H9 (cell line): ENCODE measurements at regions not wholly inside any gene's neighbourhood (a gene's known extent, or its start where the extent isn't known, plus 50 kb on each side); places are given as distances from the start of the nearest gene placed in this dataset.

Experiments used
- DNase-seq: peaks from one replicate; pipeline ENCODE4 v3.0.0-alpha.2; 2017
- H2AFZ ChIP-seq: one replicate; pipeline ENCODE4 v1.6.1; 2013; ENCODE audit warnings: mild to moderate bottlenecking, low read length, control low read depth, moderate library complexity
- H2AK5ac ChIP-seq: 2 replicates; pipeline ENCODE4 v1.6.1; 2013; ENCODE audit warnings: low read length, control low read depth, mixed read lengths; ENCODE audit not compliant: insufficient read length
- H2BK120ac ChIP-seq: one replicate; pipeline ENCODE4 v1.6.1; 2013; ENCODE audit warnings: low read depth, mild to moderate bottlenecking, low read length, control low read depth, inconsistent platforms; ENCODE audit not compliant: poor library complexity, severe bottlenecking
- H2BK12ac ChIP-seq: 2 replicates; pipeline ENCODE4 v1.6.1; 2013; ENCODE audit warnings: low read length, control low read depth, mixed read lengths, low read depth; ENCODE audit not compliant: insufficient read length
- H2BK15ac ChIP-seq: 2 replicates; pipeline ENCODE4 v1.6.1; 2013; ENCODE audit warnings: low read depth, low read length, control low read depth
- H2BK20ac ChIP-seq: one replicate; pipeline ENCODE4 v1.6.1; 2013; ENCODE audit warnings: low read depth, mild to moderate bottlenecking, low read length, control low read depth, inconsistent platforms; ENCODE audit not compliant: poor library complexity, severe bottlenecking
- H2BK5ac ChIP-seq: 2 replicates; pipeline ENCODE4 v1.6.1; 2013; ENCODE audit warnings: low read length, control low read depth, mixed read lengths; ENCODE audit not compliant: insufficient read length
- H3K14ac ChIP-seq: 2 replicates; pipeline ENCODE4 v1.6.1; 2013; ENCODE audit warnings: low read length, control low read depth; ENCODE audit not compliant: insufficient read depth
- H3K18ac ChIP-seq: 2 replicates; pipeline ENCODE4 v1.6.1; 2013; ENCODE audit warnings: low read depth, mild to moderate bottlenecking, mixed read lengths, low read length, control low read depth; ENCODE audit not compliant: insufficient read length
- H3K23ac ChIP-seq: 2 replicates; pipeline ENCODE4 v1.6.1; 2013; ENCODE audit warnings: low read length, control low read depth, mixed read lengths, low read depth; ENCODE audit not compliant: insufficient read length
- H3K23me2 ChIP-seq: 2 replicates; pipeline ENCODE4 v1.6.1; 2013; ENCODE audit warnings: low read depth, mild to moderate bottlenecking, mixed read lengths, low read length, control low read depth; ENCODE audit not compliant: insufficient read length, poor library complexity, severe bottlenecking
- H3K27ac ChIP-seq: 2 replicates; pipeline ENCODE4 v1.5.1; 2013; ENCODE audit warnings: low read length, control low read depth, mixed read lengths, low read depth; ENCODE audit not compliant: insufficient read length
- H3K27me3 ChIP-seq: 2 replicates; pipeline ENCODE4 v1.6.1; 2013; ENCODE audit warnings: low read length, control low read depth, inconsistent platforms; ENCODE audit not compliant: insufficient read depth
- H3K4ac ChIP-seq: 2 replicates; pipeline ENCODE4 v1.6.1; 2013; ENCODE audit warnings: low read depth, mild to moderate bottlenecking, control low read depth, inconsistent platforms, low read length, moderate library complexity
- H3K4me1 ChIP-seq: 2 replicates; pipeline ENCODE4 v1.6.1; 2013; ENCODE audit warnings: low read length, control low read depth, inconsistent platforms; ENCODE audit not compliant: insufficient read depth
- H3K4me2 ChIP-seq: 2 replicates; pipeline ENCODE4 v1.6.1; 2013; ENCODE audit warnings: low read length, control low read depth, mixed read lengths; ENCODE audit not compliant: insufficient read length, insufficient read depth
- H3K56ac ChIP-seq: 2 replicates; pipeline ENCODE4 v1.6.1; 2013; ENCODE audit warnings: low read depth, mild to moderate bottlenecking, mixed read lengths, low read length, control low read depth; ENCODE audit not compliant: insufficient read length
- H3K79me1 ChIP-seq: 2 replicates; pipeline ENCODE4 v1.6.1; 2013; ENCODE audit warnings: low read depth, mild to moderate bottlenecking, moderate library complexity, low read length, control low read depth, inconsistent platforms; ENCODE audit not compliant: insufficient read depth, poor library complexity, severe bottlenecking
- H3K79me2 ChIP-seq: 2 replicates; pipeline ENCODE4 v1.6.1; 2013; ENCODE audit warnings: low read length, control low read depth, inconsistent platforms; ENCODE audit not compliant: insufficient read depth
- H3K9ac ChIP-seq: 2 replicates; pipeline ENCODE4 v1.6.1; 2013; ENCODE audit warnings: low read length, control low read depth, mixed read lengths; ENCODE audit not compliant: insufficient read length; ENCODE audit errors: extremely low read depth
- H3K9me3 ChIP-seq: one replicate; pipeline ENCODE4 v1.6.1; 2013; ENCODE audit warnings: low read depth, low read length, inconsistent platforms; ENCODE audit not compliant: control insufficient read depth
- H3T11ph ChIP-seq: one replicate; pipeline ENCODE4 v1.6.1; 2013; ENCODE audit warnings: mild to moderate bottlenecking, low read length, control low read depth, inconsistent platforms
- H4K20me1 ChIP-seq: one replicate; pipeline ENCODE4 v1.6.1; 2013; ENCODE audit not compliant: control insufficient read depth, insufficient read length, insufficient read depth
- H4K5ac ChIP-seq: 2 replicates; pipeline ENCODE4 v1.6.1; 2013; ENCODE audit warnings: low read depth, mild to moderate bottlenecking, mixed read lengths, low read length, control low read depth; ENCODE audit not compliant: insufficient read length
- H4K8ac ChIP-seq: replicated peaks from 2 replicates; pipeline ENCODE4 v1.6.1; 2013; ENCODE audit warnings: low read length, control low read depth, mixed read lengths, low read depth; ENCODE audit not compliant: insufficient read length
- H4K91ac ChIP-seq: 2 replicates; pipeline ENCODE4 v1.6.1; 2013; ENCODE audit warnings: low read depth, mild to moderate bottlenecking, moderate library complexity, mixed read lengths, low read length, control low read depth; ENCODE audit not compliant: insufficient read length
- H3K27ac Mint-ChIP-seq, 3 experiments: 2 replicates in 2 of 3; 3 replicates in 1 of 3; pipeline ENCODE4 v1.8.0; 2020 to 2021; ENCODE audit warnings: mixed read lengths in 3 of 3, mild to moderate bottlenecking in 1 of 3, moderate library complexity in 1 of 3
- H3K27me3 Mint-ChIP-seq: 2 replicates; pipeline ENCODE4 v1.8.0; 2021; ENCODE audit warnings: low read depth, mild to moderate bottlenecking, moderate library complexity, mixed read lengths
- H3K36me3 Mint-ChIP-seq, 3 experiments: 2 replicates in 2 of 3; 3 replicates in 1 of 3; pipeline ENCODE4 v1.8.0; 2020 to 2021; ENCODE audit warnings: low read depth in 3 of 3, mixed read lengths in 3 of 3; ENCODE audit not compliant: insufficient read depth in 1 of 3
- H3K4me1 Mint-ChIP-seq, 2 experiments: 2 replicates each; pipeline ENCODE4 v1.8.0; 2020; ENCODE audit warnings: mixed read lengths in 2 of 2
- H3K4me3 Mint-ChIP-seq, 2 experiments: 2 replicates in 1 of 2; 3 replicates in 1 of 2; pipeline ENCODE4 v1.8.0; 2020 to 2021; ENCODE audit warnings: mild to moderate bottlenecking in 2 of 2, mixed read lengths in 2 of 2, moderate library complexity in 1 of 2
- H3K9me3 Mint-ChIP-seq, 2 experiments: 2 replicates in 1 of 2; 3 replicates in 1 of 2; pipeline ENCODE4 v1.8.0; 2020; ENCODE audit warnings: mild to moderate bottlenecking in 2 of 2, mixed read lengths in 2 of 2, moderate library complexity in 1 of 2
- CTCF ChIP-seq: fragments of 200-600 bp; sonication (generic); conservative IDR thresholded peaks from 3 replicates; pipeline ENCODE4 v1.8.0; 2021; ENCODE audit warnings: antibody characterized with exemption, mild to moderate bottlenecking
- WGBS: extraction: QIAGEN DNeasy Blood & Tissue Kit; methylation state at CpG from one replicate; pipeline ENCODE4 v1.1.7; 2013; ENCODE audit warnings: missing lambda C conversion rate, low lambda C conversion rate, mixed read lengths; ENCODE audit not compliant: insufficient read length; ENCODE audit errors: extremely low coverage; 5-methylcytosine and 5-hydroxymethylcytosine counted together

- Histone ChIP-seq H3K14ac (no peak overlapping the region), H4K20me1 (no peaks in the 10 kb centered on the region), H4K8ac (no peak overlapping the region), H3K9me3 (no peaks in the 10 kb centered on the region), H4K5ac (no peak overlapping the region), H4K91ac (no peak overlapping the region), H3K4ac (no peak overlapping the region), H2BK12ac (no peak overlapping the region), H3T11ph (no peak overlapping the region), H3K9ac (no peak overlapping the region), H3K23me2 (no peaks in the 10 kb centered on the region), H3K4me1 (no peaks in the 10 kb centered on the region), H3K4me2 (no peak overlapping the region), H2BK20ac (no peak overlapping the region), H3K79me2 (no peaks in the 10 kb centered on the region), H3K27ac (no peak overlapping the region), H2AFZ (no peak overlapping the region), H3K18ac (no peak overlapping the region), H2BK120ac (no peak overlapping the region), H2BK5ac (no peak overlapping the region), H3K79me1 (no peaks in the 10 kb centered on the region), H3K23ac (no peak overlapping the region), H3K56ac (no peak overlapping the region), H2BK15ac (no peak overlapping the region), H3K27me3 (no peaks in the 10 kb centered on the region), H2AK5ac (no peak overlapping the region)
- Mint-ChIP-seq H3K36me3 (no peaks in the 10 kb centered on the region), H3K27ac (peak overlapping the region in 1 of 3 experiments; percentile 10; a peak in 1 of 7 replicates), H3K9me3 (peaks cover 0 to 4% of the 10 kb centered on the region in 2 experiments; a peak in 2 of 5 replicates), H3K4me3 (peak overlapping the region in 1 of 2 experiments; percentile 34; a peak in 1 of 5 replicates), H3K27me3 (no peaks in the 10 kb centered on the region; the same call in 1 of the 2 replicates), H3K4me1 (peaks cover 11 to 12% of the 10 kb centered on the region in 2 experiments)
- no peak for DNase-seq
- no CpG with 5 or more reads among the region's 4 CpGs for WGBS
- TF ChIP-seq CTCF: no peak
These were observed 236.5 kb downstream of the WDR11 start for GRCh38 chr10:121087688-121088087.
